ENCODE measurements at regions not wholly inside any gene's neighbourhood (a gene's known extent, or its start where the extent isn't known, plus 50 kb on each side); places are given as distances from the start of the nearest gene placed in this dataset.

GRCh38 chr3:78154521-78155186 is 1114.8 kb downstream of the ROBO2 start:
- Histone ChIP-seq H4K8ac (replicated peaks; ENCODE audit: insufficient read length, low read depth, low read length) (no peak overlapping the region), H4K5ac (ENCODE audit: insufficient read length, low read depth, low read length) (no peak overlapping the region)
- WGBS (ENCODE audit: extremely low coverage, insufficient read length, low lambda C conversion rate), result no CpG with 5 or more reads among the region's 3 CpGs

More at GRCh38 chr3:78154521-78155186, 1114.8 kb downstream of the ROBO2 start:
- Histone ChIP-seq H3K18ac (ENCODE audit: insufficient read length, low read depth, low read length) (no peak overlapping the region), H2AFZ (ENCODE audit: low read length) (no peak overlapping the region), H2AK5ac (ENCODE audit: insufficient read length, low read length) (no peak overlapping the region), H2BK20ac (ENCODE audit: low read depth, low read length, poor library complexity, severe bottlenecking) (no peak overlapping the region), H3K14ac (ENCODE audit: insufficient read depth, low read length) (no peak overlapping the region), H2BK15ac (ENCODE audit: low read depth, low read length) (no peak overlapping the region), H2BK5ac (ENCODE audit: insufficient read length, low read length) (no peak overlapping the region), H3K56ac (ENCODE audit: insufficient read length, low read depth, low read length) (no peak overlapping the region), H3T11ph (ENCODE audit: low read length) (no peak overlapping the region), H3K4me1 (ENCODE audit: insufficient read depth, low read length) (no peaks in the 10 kb centered on the region), H3K9ac (ENCODE audit: extremely low read depth, insufficient read length, low read length) (no peak overlapping the region), H3K4ac (ENCODE audit: low read depth, low read length) (no peak overlapping the region), H3K4me2 (ENCODE audit: insufficient read depth, insufficient read length, low read length) (no peak overlapping the region), H3K79me1 (ENCODE audit: insufficient read depth, low read depth, low read length, poor library complexity, severe bottlenecking) (no peaks in the 10 kb centered on the region), H3K23ac (ENCODE audit: insufficient read length, low read depth, low read length) (no peak overlapping the region), H3K79me2 (ENCODE audit: insufficient read depth, low read length) (no peaks in the 10 kb centered on the region), H3K27me3 (ENCODE audit: insufficient read depth, low read length) (no peaks in the 10 kb centered on the region), H2BK12ac (ENCODE audit: insufficient read length, low read depth, low read length) (no peak overlapping the region), H4K20me1 (ENCODE audit: control insufficient read depth, insufficient read depth, insufficient read length) (no peaks in the 10 kb centered on the region), H3K23me2 (ENCODE audit: insufficient read length, low read depth, low read length, poor library complexity, severe bottlenecking) (no peaks in the 10 kb centered on the region), H2BK120ac (ENCODE audit: low read depth, low read length, poor library complexity, severe bottlenecking) (no peak overlapping the region), H3K27ac (ENCODE audit: insufficient read length, low read depth, low read length) (no peak overlapping the region), H3K9me3 (ENCODE audit: control insufficient read depth, low read depth, low read length) (no peaks in the 10 kb centered on the region), H4K91ac (ENCODE audit: insufficient read length, low read depth, low read length) (no peak overlapping the region)
- Mint-ChIP-seq H3K4me1 (no peaks in the 10 kb centered on the region), H3K27ac (no peak overlapping the region), H3K4me3 (no peak overlapping the region), H3K27me3 (ENCODE audit: low read depth) (no peaks in the 10 kb centered on the region), H3K36me3 (ENCODE audit: insufficient read depth in 1 of 3, low read depth in 3 of 3) (no peaks in the 10 kb centered on the region; a peak in 1 of 7 replicates), H3K9me3 (peaks cover 7 to 8% of the 10 kb centered on the region in 2 experiments; a peak in 3 of 5 replicates)
- DNase-seq, result no peak
- TF ChIP-seq CTCF (conservative IDR thresholded peaks at IDR 0.05), result no peak
